ENCODE measurements at regions not wholly inside any gene's neighbourhood (a gene's known extent, or its start where the extent isn't known, plus 50 kb on each side); places are given as distances from the start of the nearest gene placed in this dataset.
A peak's percentile ranks its signal among the peaks of the same experiment; 100 is the strongest.

- DNase-seq, result no peak
Observed at GRCh38 chr5:165626161-165626560, 2120.7 kb downstream of the MAT2B start.

- no peak for DNase-seq
Observed at GRCh38 chr5:165627548-165628170, 2122.2 kb downstream of the MAT2B start.

GRCh38 chr5:165630261-165630778 lies 2124.9 kb downstream of the MAT2B start:
- peak; percentile 5 for DNase-seq

- no peak for DNase-seq
Observed at GRCh38 chr5:165631235-165631634, 2125.8 kb downstream of the MAT2B start.

- DNase-seq, result no peak
Observed at GRCh38 chr5:165642366-165642765, 2136.9 kb downstream of the MAT2B start.

GRCh38 chr5:165665735-165666400 lies 2160.4 kb downstream of the MAT2B start:
- no peak for DNase-seq

GRCh38 chr5:165673499-165673898 lies 2168.1 kb downstream of the MAT2B start:
- DNase-seq, result no peak

- no peak for DNase-seq
Observed at GRCh38 chr5:165695796-165696195, 2190.4 kb downstream of the MAT2B start.

GRCh38 chr5:165705960-165706359 lies 2200.5 kb downstream of the MAT2B start:
- no peak for DNase-seq

GRCh38 chr5:165712011-165712410 lies 2206.6 kb downstream of the MAT2B start:
- no peak for DNase-seq

GRCh38 chr5:165714598-165714997 lies 2209.2 kb downstream of the MAT2B start:
- no peak for DNase-seq

GRCh38 chr5:165720901-165721300 lies 2215.5 kb downstream of the MAT2B start:
- no peak for DNase-seq

- no peak for DNase-seq
Observed at GRCh38 chr5:165722401-165722800, 2217.0 kb downstream of the MAT2B start.

- DNase-seq, result no peak
Observed at GRCh38 chr5:165723931-165724330, 2218.5 kb downstream of the MAT2B start.

- DNase-seq, result no peak
Observed at GRCh38 chr5:165728425-165728824, 2223.0 kb downstream of the MAT2B start.

GRCh38 chr5:165735388-165735787 lies 2230.0 kb downstream of the MAT2B start:
- DNase-seq, result no peak

- no peak for DNase-seq
Observed at GRCh38 chr5:165739079-165739741, 2233.8 kb downstream of the MAT2B start.

- no peak for DNase-seq
Observed at GRCh38 chr5:165757791-165758190, 2252.4 kb downstream of the MAT2B start.

- DNase-seq, result no peak
Observed at GRCh38 chr5:165775111-165775510, 2269.7 kb downstream of the MAT2B start.

GRCh38 chr5:165779505-165779904 lies 2274.1 kb downstream of the MAT2B start:
- DNase-seq, result no peak

GRCh38 chr5:165780901-165781300 lies 2275.5 kb downstream of the MAT2B start:
- no peak for DNase-seq

GRCh38 chr5:165781738-165782137 lies 2276.3 kb downstream of the MAT2B start:
- DNase-seq, result no peak

- no peak for DNase-seq
Observed at GRCh38 chr5:165783024-165783423, 2277.6 kb downstream of the MAT2B start.

- no peak for DNase-seq
Observed at GRCh38 chr5:165786073-165786472, 2280.7 kb downstream of the MAT2B start.
